Stimulated activated CD4-positive, alpha-beta T cell treated with anti-CD3 and anti-CD28 coated beads, Interleukin-12 subunit alpha, Interleukin-12 subunit beta, amount 100 ng/mL, for 48 hours (primary cell): ENCODE measurements at regions not wholly inside any gene's neighbourhood (a gene's known extent, or its start where the extent isn't known, plus 50 kb on each side); places are given as distances from the start of the nearest gene placed in this dataset.

Experiments used
- DNase-seq, 3 donors: peaks; one replicate each; pipeline ENCODE4 v3.0.0-alpha.2; 2020; ENCODE audit warnings: low read depth in 2 of 3, low spot score in 1 of 3

DNA sequence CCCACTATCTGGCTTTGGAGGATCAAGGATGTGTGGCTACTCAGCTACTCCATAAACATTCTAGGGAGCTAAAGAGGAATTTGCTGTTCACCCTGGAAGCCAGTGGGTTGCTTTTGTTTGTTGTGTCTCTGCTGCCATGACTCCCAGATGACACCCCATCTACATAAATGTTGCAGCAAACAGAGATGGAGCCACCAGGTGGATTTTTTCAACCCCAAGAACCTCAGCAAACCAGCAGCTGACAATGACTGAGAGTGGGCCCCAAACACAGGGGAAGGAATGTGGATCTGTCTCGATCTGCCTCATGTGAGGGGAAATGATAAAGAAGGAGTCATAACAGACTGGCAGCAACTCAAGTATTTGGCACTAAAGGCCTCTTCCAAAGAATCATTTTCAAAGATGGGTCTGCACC is 132.7 kb upstream of the TNC start:
- no peak for DNase-seq

DNA sequence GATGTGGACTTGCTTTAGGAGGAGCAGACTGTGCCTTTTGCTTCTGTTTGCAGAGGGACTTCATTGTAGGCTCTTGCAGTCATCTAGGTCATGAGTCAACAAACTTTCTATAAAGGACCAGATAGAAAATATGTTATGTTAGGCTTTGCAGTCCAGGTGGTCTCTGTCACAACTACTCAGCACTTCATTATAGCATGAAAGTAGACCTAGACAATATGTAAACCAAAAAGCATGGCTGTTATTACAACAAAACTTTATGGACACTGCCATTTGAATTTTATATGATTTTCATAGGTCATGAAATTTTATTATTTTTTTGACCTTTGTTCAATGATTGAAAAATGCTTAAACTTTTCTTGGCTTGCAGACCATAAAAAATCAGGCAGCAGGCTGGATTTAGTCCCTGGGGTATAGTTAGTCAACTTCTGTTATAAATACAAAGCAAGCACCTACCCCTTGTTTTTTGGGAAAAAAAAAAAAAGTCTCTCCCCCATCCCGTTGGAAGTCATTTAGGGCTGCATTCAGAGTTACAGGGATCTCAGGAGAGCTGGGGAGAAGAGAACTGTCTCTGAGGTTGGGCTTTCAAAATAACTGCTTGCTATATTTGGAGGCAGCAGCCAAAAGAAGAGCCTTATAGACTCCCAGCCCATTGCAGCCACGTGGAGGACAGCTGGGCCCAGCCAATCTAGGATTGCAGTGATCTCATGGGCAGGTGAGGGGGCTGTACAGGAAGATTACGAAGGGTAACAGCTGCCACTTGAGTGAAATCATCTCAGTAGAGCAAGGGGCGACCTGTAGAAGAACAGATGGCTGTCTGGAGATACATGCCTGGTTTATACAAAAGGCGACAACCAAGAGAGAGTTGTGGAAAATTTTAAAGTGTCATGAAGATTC is 136.6 kb upstream of the TNC start:
- DNase-seq: no peak

- no peak for DNase-seq
Measured at GRCh38 chr9:115261656-115262081, 143.7 kb upstream of the TNC start.

DNA sequence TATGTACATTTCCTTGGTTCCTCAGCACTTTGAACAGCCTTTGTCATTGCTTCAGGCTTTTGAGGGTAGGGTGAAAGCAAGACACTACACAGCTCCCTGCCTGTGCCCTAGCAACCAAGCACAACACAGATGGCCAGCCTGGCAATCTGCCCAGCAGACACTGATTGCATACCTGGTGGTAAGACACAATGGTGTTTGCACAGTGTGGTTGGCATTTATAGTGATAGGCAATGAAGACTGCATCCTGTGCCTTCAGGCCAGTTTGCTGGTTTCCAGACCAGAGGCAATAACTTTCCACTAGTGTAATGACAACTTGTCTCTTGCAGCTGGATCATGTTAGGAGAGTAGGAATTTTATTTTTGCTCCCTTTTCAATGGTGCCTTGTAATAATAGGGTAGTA is 144.5 kb upstream of the TNC start:
- DNase-seq: no peak

DNA sequence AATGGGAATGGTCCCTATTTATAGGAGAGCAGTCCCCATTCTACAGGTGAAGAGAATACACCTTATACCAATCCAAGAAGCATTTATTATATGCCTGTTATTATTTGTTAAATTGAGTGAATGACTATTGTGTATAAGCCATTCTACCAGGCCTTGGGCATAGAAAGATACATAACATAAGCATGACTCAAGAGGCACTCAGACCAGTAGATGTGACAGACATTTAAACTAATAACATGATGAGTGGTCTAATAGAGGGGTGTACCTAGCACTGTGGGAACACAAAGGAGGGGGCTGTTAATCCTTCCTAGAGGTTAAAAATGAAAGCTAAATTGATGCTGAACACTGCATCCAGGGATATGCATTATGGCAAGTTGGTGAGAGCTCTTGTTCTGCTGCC is 145.0 kb upstream of the TNC start:
- no peak for DNase-seq

- DNase-seq: no peak
Measured at GRCh38 chr9:115263371-115264075, 145.6 kb upstream of the TNC start.

DNA sequence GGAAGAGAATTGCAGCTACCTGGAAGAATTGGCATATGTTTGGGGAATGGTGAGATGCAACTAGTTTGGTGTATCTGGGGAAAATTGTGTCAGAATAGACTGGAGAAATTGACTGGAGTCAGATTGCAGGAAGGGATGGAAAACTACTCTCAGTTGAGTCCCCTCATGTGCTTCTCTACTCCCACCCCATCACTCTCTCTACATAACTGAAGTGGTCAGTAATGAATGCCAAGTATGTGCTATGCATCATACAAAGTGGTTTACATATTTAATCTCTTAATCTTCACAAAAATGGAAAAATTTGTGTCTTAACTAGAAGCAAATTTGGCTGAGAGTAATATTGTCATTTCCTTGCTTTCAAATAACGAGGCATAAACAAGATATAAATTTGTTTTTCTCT is 146.4 kb upstream of the TNC start:
- DNase-seq: no peak

GRCh38 chr9:115267790-115268189 is 149.8 kb upstream of the TNC start:
- DNase-seq: no peak

DNA sequence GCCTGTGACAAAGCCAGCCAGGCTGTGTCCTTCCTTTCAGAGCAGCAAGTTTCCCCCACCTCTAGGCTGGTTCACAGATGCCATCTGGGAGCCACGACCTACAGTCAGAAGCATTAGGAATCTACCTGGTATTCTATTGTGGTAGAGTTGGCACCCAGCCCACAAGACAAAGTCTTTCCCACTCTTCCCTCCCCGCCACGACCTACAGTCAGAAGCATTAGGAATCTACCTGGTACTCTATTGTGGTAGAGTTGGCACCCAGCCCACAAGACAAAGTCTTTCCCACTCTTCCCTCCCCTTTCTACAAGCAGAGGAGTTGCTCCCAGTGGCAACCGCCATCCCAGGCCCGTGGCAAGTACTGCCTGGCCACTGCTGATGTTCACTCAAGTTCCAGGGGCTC is 157.8 kb upstream of the TNC start:
- DNase-seq: no peak

DNA sequence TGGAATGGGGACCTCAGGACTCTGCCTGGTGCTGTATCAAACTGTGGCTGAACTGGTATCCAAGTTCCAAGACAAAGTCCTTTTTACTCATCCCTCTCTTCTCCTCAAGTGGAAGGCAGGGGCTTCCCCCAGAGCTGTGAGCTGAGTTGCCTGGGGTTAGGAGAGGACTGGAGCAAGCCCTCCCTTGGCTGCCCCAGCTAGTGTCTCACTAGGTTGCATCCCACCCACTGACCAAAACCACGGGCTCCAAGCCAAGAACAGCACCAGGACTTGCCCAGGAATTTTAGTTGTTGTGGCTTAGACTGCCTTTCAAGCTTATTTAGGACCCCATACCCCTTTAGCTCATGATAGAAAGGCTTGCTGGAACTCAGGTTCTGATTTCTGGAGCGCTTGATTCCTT is 158.7 kb upstream of the TNC start:
- no peak for DNase-seq

DNA sequence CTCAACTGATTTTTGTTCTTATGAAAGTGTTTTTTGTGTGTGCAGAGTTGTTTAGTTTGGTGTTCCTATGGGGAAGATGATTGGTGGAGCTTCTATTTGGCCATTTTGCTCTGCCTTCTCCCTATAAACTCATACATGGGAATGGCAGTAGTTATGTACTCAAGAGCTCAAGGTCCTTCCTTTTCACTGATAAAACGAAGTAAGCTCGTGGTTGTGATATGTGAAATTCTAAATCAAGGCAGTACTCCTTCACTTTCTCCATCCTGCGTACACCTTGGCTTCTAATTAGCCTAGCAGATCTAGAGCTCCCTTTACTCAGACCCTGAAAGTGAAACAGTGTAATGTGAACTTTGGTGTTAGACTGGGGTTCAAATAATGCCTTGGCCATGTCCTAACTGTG is 159.3 kb upstream of the TNC start:
- no peak for DNase-seq

DNA sequence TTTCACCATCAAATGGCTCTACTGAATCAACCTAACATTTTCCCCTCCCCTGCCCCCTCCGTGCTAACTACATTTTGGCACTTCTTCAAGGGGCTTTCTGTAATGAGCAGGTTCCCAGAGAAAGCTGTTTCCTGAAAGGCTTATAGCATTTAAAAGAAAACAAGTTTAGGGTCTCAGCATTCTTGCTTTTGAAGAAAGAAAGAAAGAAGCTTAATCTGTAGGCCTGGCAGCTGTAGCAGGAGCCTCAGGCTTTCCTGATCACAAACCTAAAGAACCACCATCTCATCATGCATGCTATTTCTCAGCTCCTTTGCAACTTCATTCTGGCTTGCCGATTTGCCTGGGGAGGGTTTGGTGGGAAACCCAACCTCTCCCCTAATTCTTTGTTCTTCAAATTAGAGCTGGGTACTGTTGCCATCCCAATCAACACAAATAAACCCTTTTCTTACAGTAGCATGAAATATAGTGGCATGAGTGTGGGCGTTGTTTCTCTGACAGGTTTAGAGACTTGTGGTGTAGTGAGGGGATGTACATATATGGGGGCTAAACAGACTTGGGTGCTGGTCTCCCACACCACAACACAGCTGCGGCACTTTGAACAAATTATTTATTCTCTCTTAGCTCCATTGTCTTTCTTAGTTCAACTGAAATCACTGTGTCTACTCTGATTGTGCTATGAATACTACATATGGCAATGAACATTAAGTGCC is 160.5 kb upstream of the TNC start:
- no peak for DNase-seq

- DNase-seq: no peak
Measured at GRCh38 chr9:115283395-115283794, 165.4 kb upstream of the TNC start.

DNA sequence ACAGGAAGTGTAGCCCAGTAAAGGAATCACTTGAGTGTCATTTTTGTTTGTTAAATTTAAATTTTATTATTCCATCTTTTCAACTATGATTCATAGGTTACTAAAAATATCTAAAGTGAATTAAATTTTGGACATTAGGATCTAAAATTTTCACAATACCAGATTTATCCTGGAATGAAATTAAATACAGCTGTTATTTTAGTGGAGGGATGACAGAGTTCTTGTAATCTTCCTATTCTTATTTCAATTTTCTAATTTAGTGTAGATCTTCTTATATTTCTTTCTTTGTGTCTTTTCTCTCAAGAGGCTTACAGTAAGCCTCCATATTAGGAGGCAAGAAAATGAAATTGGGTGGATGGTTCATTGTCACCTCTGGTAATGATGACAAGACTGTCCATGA is 167.9 kb upstream of the TNC start:
- DNase-seq: no peak

- no peak for DNase-seq
Measured at GRCh38 chr9:115286411-115286810, 168.5 kb upstream of the TNC start.

GRCh38 chr9:115289757-115290208 is 171.8 kb upstream of the TNC start:
- DNase-seq: no peak

DNA sequence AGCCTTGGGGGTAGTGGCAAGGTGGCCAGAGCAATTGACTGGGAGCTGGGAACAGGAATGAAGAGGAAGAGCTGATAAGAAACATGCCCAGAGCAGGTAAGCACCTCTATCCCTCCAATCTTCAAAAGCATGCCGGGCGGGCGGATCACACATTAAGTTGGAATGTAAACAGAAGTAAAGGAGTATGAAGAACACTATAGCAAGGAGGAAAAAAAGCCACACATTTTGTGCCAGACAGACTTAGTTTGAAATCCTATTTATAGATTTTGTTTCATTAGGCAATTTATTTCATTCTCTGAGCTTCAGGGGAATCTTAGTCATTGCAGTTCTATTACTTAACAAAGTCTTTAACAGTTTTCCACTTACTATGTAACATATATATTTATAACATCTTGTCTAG is 173.9 kb upstream of the TNC start:
- no peak for DNase-seq

GRCh38 chr9:115292584-115293279 is 174.8 kb upstream of the TNC start:
- DNase-seq: no peak

GRCh38 chr9:115295734-115296133 is 177.8 kb upstream of the TNC start:
- DNase-seq: no peak

- no peak for DNase-seq
Measured at GRCh38 chr9:115296831-115297565, 179.0 kb upstream of the TNC start.

- no peak for DNase-seq
Measured at GRCh38 chr9:115300116-115300515, 182.2 kb upstream of the TNC start.
